ENCODE measurements at regions not wholly inside any gene's neighbourhood (a gene's known extent, or its start where the extent isn't known, plus 50 kb on each side); places are given as distances from the start of the nearest gene placed in this dataset.
"Not testable (repeated sequence)": the region's sequence is repeated elsewhere in the genome, so short reads cannot be mapped to it uniquely, and the experiment has no call there.

GRCh38 chr12:46547421-46548354 is 175.1 kb upstream of the SLC38A2 start:
- TF ChIP-seq CTCF (conservative IDR thresholded peaks at IDR 0.05) = no peak
- H3K36me3 Mint-ChIP-seq (ENCODE audit: low read depth) = peaks cover 3% of the 10 kb centered on the region
- H3K4me1 Mint-ChIP-seq = peaks cover 16% of the 10 kb centered on the region
- no peaks in the 10 kb centered on the region for H3K27me3 Mint-ChIP-seq (ENCODE audit: low read depth)
- H3K27ac Mint-ChIP-seq (ENCODE audit: unreplicated experiment) = no peak overlapping the region
- no peak overlapping the region for H3K4me3 Mint-ChIP-seq
- H3K9me3 Mint-ChIP-seq = peaks cover 11% of the 10 kb centered on the region
- DNase-seq (ENCODE audit: low read depth, low spot score) = no peak

- Mint-ChIP-seq H3K9me3 (peaks cover 11% of the 10 kb centered on the region), H3K36me3 (ENCODE audit: low read depth) (peaks cover 3% of the 10 kb centered on the region), H3K27me3 (ENCODE audit: low read depth) (no peaks in the 10 kb centered on the region), H3K4me1 (peaks cover 16% of the 10 kb centered on the region), H3K4me3 (no peak overlapping the region), H3K27ac (ENCODE audit: unreplicated experiment) (no peak overlapping the region)
- TF ChIP-seq CTCF (conservative IDR thresholded peaks at IDR 0.05) = no peak
- no peak for DNase-seq (ENCODE audit: low read depth, low spot score)
Measured at GRCh38 chr12:46546634-46547273, 174.2 kb upstream of the SLC38A2 start.

- H3K9me3 Mint-ChIP-seq = peaks cover 11% of the 10 kb centered on the region
- not testable (repeated sequence) for DNase-seq (ENCODE audit: low read depth, low spot score); H3K27me3 Mint-ChIP-seq (ENCODE audit: low read depth); H3K4me1 Mint-ChIP-seq; H3K4me3 Mint-ChIP-seq; H3K27ac Mint-ChIP-seq (ENCODE audit: unreplicated experiment); H3K36me3 Mint-ChIP-seq (ENCODE audit: low read depth)
Measured at GRCh38 chr12:46543378-46543795, 170.8 kb upstream of the SLC38A2 start.

- no peak for DNase-seq (ENCODE audit: low read depth, low spot score)
- Mint-ChIP-seq H3K27ac (ENCODE audit: unreplicated experiment) (no peak overlapping the region), H3K4me1 (no peaks in the 10 kb centered on the region), H3K27me3 (ENCODE audit: low read depth) (no peaks in the 10 kb centered on the region), H3K4me3 (no peak overlapping the region), H3K9me3 (peaks cover 2% of the 10 kb centered on the region), H3K36me3 (ENCODE audit: low read depth) (no peaks in the 10 kb centered on the region)
- no peak for TF ChIP-seq CTCF (conservative IDR thresholded peaks at IDR 0.05)
Measured at GRCh38 chr12:46538976-46539375, 166.4 kb upstream of the SLC38A2 start.

- no peak overlapping the region for H3K27ac Mint-ChIP-seq (ENCODE audit: unreplicated experiment)
- no peaks in the 10 kb centered on the region for H3K9me3 Mint-ChIP-seq
- no peaks in the 10 kb centered on the region for H3K27me3 Mint-ChIP-seq (ENCODE audit: low read depth)
- H3K36me3 Mint-ChIP-seq (ENCODE audit: low read depth) = no peaks in the 10 kb centered on the region
- no peak overlapping the region for H3K4me3 Mint-ChIP-seq
- no peak for TF ChIP-seq CTCF (conservative IDR thresholded peaks at IDR 0.05)
- H3K4me1 Mint-ChIP-seq = no peaks in the 10 kb centered on the region
- no peak for DNase-seq (ENCODE audit: low read depth, low spot score)
Measured at GRCh38 chr12:46537387-46537955, 164.9 kb upstream of the SLC38A2 start.

- H3K9me3 Mint-ChIP-seq; H3K27me3 Mint-ChIP-seq (ENCODE audit: low read depth); H3K36me3 Mint-ChIP-seq (ENCODE audit: low read depth); H3K4me3 Mint-ChIP-seq; H3K4me1 Mint-ChIP-seq; H3K27ac Mint-ChIP-seq (ENCODE audit: unreplicated experiment); DNase-seq (ENCODE audit: low read depth, low spot score): not testable (repeated sequence)
Measured at GRCh38 chr12:46536316-46536715, 163.7 kb upstream of the SLC38A2 start.
